C1 segment of cervical spinal cord (tissue), 14 donors: ENCODE measurements at regions not wholly inside any gene's neighbourhood (a gene's known extent, or its start where the extent isn't known, plus 50 kb on each side); places are given as distances from the start of the nearest gene placed in this dataset.

Experiments used
- DNase-seq, 14 donors: peaks; one replicate each; lab custom pipeline; 2025; lab: John Stamatoyannopoulos, UW

GRCh38 chr11:127506647-127507046, 506.1 kb upstream of the KIRREL3 start:
- no peak for DNase-seq

- DNase-seq: no peak
Observed at GRCh38 chr11:127506126-127506525, 505.6 kb upstream of the KIRREL3 start.

GRCh38 chr11:127496165-127496564, 495.6 kb upstream of the KIRREL3 start:
- no peak for DNase-seq

- no peak for DNase-seq
Observed at GRCh38 chr11:127493330-127494022, 492.9 kb upstream of the KIRREL3 start.

GRCh38 chr11:127492029-127492428, 491.5 kb upstream of the KIRREL3 start:
- no peak for DNase-seq

- no peak for DNase-seq
Observed at GRCh38 chr11:127491589-127491988, 491.0 kb upstream of the KIRREL3 start.

GRCh38 chr11:127490896-127491295, 490.3 kb upstream of the KIRREL3 start:
- no peak for DNase-seq

GRCh38 chr11:127485541-127485940, 485.0 kb upstream of the KIRREL3 start:
- DNase-seq: no peak

- DNase-seq: no peak
Observed at GRCh38 chr11:127481391-127481790, 480.8 kb upstream of the KIRREL3 start.

GRCh38 chr11:127478826-127479225, 478.3 kb upstream of the KIRREL3 start:
- no peak for DNase-seq

GRCh38 chr11:127474766-127475165, 474.2 kb upstream of the KIRREL3 start:
- no peak for DNase-seq

- no peak for DNase-seq
Observed at GRCh38 chr11:127472505-127472904, 471.9 kb upstream of the KIRREL3 start.

GRCh38 chr11:127471662-127472061, 471.1 kb upstream of the KIRREL3 start:
- no peak for DNase-seq

- no peak for DNase-seq
Observed at GRCh38 chr11:127470306-127470884, 469.8 kb upstream of the KIRREL3 start.

GRCh38 chr11:127464325-127464724, 463.8 kb upstream of the KIRREL3 start:
- DNase-seq: no peak

- no peak for DNase-seq
Observed at GRCh38 chr11:127462065-127462344, 461.4 kb upstream of the KIRREL3 start.

GRCh38 chr11:127461241-127462064, 460.9 kb upstream of the KIRREL3 start:
- DNase-seq: no peak

GRCh38 chr11:127458561-127458960, 458.0 kb upstream of the KIRREL3 start:
- DNase-seq: no peak

- DNase-seq: no peak
Observed at GRCh38 chr11:127454856-127455255, 454.3 kb upstream of the KIRREL3 start.

- no peak for DNase-seq
Observed at GRCh38 chr11:127452533-127452932, 452.0 kb upstream of the KIRREL3 start.

GRCh38 chr11:127451861-127452260, 451.3 kb upstream of the KIRREL3 start:
- peak in 11 of 14 donors; percentile 3 to 64 (median 36) for DNase-seq

- no peak for DNase-seq
Observed at GRCh38 chr11:127448101-127448500, 447.5 kb upstream of the KIRREL3 start.

GRCh38 chr11:127445476-127445875, 444.9 kb upstream of the KIRREL3 start:
- no peak for DNase-seq
